Right hindlimb (tissue), 1 donor: ENCODE measurements at regions not wholly inside any gene's neighbourhood (a gene's known extent, or its start where the extent isn't known, plus 50 kb on each side); places are given as distances from the start of the nearest gene placed in this dataset.
"Not testable (repeated sequence)": the region's sequence is repeated elsewhere in the genome, so short reads cannot be mapped to it uniquely, and the experiment has no call there.

ENCODE experiments used
- DNase-seq: peaks from one replicate; pipeline ENCODE4 v3.0.0-alpha.2; 2018

DNA sequence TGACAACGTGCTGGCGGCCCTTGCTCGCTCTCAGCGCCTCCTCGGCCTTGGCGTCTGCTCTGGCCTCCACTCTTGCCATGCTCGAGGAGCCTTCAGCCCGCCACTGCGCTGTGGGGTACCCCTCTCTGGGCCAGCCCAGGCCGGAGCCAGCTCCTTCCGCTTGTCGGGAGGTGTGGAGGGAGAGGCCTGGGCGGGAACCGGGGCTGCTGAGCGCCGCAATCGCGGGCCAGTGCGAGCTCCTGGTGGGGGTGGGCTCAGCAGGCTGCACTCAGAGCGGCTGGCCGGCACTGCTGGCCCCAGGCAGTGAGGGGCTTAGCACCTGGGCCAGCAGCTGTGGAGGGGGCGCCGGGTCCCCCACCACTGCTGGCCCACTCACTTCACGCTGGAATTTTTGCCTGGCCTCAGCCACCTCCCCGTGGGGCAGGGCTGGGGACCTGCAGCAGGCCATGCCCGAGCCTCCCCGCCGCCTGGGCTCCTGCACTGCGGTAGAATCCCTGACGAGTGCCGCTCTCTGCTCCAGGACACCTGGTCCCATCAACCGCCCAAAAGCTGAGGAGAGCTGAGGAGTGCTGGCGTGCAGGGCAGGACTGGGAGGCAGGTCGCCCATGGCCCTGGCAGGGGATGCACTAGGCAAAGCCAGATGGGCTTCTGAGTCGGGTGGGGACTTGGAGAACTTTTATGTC, 372.2 kb upstream of the NRG3 start:
- no peak for DNase-seq

DNA sequence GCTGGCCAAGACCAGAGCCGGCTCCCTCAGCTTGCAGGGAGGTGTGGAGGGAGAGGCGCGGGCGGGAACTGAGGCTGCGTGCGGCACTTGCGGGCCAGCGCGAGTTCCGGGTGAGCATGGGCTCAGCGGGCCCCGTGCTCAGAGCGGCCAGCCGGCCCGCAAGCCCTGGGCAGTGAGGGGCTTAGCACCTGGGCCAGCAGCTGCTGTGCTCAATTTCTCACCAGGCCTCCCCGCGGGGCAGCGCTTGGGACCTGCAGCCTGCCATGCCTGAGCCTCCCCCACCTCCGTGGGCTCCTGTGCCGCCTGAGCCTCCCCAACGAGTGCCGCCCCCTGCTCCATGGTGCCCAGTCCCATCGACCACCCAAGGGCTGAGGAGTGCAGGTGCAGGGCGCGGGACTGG, 369.2 kb upstream of the NRG3 start:
- not testable (repeated sequence) for DNase-seq

DNA sequence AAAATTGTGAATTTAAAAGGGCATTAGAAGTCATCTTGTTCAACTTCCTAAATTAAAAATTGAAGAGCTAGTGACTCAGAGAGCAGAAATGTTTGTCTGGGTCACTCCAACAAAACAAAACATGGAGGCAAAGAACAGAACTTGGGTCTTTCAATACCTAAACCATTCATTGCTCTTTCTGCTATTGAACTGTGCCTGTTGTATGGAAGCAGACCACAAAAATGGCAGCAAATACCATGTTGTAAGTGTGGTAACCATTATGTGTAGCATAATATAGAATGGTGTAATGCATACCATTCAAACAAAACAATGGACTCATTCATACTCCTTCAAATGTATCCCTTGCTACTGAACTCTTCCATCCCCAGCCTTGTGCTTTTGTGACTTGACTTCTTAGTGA, 360.2 kb upstream of the NRG3 start:
- DNase-seq = no peak

DNA sequence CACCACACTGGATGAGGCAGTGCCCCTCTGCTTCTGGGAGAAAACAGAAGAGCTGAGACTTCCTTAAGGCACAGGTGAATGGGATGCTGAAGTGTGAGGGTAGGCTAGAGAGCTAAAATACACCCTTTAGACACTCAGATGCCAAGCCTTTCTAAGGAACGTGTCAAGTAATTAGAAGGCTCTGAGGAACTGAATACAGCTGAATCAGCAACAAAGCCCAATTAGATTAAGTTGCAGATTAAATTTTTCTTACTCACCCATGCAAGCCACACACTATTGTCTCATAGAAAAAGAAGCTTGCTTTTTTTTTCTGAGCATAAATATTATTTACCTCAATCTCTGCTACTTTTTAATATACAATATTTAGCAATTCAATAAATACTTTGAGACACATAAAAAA, 354.3 kb upstream of the NRG3 start:
- DNase-seq = no peak

DNA sequence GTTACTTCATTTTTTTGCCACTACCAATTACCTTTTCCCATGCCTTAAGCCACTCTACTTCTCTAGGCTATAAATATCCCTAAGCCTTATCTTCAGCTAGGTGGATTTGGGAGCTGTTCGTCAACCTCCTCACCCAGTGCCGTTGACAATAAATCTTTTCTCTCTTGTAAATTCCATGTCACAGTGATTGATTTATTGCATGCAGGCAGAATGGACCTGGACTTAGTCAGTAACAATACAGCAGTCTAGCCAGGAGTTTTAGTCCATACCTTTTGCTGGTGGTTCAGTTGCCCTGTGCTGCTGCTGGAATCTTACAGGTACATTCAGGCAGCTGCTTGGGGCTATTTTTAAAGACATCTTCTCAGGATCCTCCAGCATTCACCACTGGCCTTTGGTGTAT, 350.5 kb upstream of the NRG3 start:
- DNase-seq = no peak

DNA sequence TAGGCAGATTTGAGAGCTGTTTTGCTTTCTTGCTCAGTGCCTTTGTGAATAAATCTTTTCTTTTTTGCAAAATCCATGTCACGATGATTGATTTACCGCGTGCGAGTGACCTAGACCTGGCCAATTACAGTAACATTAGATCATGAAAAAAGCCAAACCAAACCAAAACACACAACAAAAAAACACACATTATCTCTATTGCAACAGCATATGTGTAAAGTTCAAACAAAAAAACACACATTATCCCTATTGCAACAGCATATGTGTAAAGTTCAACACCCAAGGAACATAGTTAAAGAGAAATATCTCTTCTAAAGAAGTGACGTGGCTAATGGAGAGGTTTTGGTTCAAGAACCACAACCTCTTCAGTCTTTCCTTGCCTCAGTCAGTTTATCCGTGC, 342.6 kb upstream of the NRG3 start:
- no peak for DNase-seq

DNA sequence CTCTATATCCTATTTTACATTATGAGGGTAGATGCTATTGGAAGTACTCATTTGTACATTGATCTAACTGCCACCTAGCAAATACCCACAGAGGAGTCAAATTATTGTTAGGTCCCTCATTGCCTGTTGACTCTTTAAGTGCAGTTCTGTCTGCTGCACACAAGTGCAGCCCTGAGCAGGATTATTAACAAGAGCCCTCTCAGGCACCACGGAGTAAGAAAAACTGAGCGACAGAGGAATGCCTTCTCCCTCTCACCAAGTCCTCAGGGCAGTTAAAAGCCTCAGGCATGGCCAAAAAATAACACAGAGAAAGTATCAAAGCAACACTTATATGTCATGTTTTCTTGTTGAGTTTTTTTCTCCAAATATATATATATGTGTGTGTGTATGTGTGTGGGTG, 340.0 kb upstream of the NRG3 start:
- no peak for DNase-seq

DNA sequence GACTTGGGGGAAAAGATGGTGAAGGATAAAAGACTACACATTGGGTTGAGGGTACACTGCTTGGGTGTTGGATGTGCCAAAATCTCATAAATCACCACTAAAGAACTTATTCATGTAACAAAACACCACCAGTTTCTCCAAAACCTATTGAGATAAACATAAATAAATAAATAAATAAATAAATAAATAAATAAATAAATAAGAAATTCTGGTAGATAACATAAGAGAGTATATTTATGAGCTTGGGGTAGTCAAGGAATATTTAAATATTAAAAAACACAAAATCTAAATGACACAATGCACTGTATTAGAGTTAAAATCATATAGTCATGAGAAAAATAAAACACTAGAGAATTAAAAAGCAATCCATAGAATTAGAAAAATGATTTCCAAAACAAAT, 333.5 kb upstream of the NRG3 start:
- no peak for DNase-seq

DNA sequence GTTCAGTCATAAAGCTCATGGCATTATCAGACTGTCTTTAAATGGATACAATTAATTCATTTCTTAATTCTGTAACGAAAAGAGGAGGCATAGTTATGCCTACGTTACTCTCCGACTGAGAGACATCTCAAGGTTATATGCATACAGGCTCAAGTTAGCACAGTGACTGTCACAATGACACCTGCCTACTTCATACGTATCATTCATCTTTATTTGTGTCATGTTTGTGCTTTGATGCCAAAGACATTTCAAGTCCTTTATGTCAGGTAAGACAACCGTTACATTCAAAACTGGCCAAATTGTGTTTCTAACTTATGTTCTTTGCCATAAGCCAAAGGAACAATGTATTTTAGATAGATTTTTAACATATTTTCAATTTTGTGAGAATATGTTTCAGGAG, 328.8 kb upstream of the NRG3 start:
- DNase-seq = no peak

DNA sequence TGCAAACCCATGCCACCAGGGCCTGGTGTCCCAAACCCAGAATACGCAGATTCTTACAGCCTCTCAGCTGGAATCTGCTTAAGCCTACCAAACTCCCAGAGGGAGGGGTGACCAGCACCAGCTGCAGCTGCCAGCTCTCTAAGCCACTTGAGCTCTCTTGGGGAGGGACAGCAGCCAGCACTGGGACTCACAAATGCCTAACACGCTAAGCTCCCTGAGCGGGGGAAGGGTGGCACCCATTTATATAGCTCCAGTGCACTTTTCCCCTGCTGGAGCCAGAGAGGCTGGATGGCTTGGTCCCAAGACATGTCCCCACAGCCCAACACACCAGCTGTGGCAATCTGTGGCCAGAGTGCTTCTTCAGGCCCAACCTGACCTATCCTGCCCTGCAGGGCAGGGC, 326.8 kb upstream of the NRG3 start:
- no peak for DNase-seq

DNA sequence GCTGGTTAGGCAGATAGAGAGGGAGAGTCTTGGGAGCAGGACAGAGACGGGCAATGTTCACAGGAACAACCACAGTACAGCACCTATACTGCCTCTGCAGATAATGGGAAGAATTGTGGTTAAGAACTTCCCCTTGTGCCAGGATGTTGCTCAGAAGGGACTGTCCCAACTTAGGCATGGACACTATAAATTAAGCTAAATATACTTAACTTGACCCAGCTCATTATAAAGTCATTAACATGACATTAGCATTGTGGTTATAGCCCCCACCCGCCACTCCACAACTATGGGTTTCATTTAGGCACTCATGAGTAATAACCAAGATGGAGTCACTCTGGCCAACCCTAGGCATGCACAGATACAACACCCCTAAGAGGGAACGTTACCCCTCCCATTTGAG, 310.9 kb upstream of the NRG3 start:
- no peak for DNase-seq

DNA sequence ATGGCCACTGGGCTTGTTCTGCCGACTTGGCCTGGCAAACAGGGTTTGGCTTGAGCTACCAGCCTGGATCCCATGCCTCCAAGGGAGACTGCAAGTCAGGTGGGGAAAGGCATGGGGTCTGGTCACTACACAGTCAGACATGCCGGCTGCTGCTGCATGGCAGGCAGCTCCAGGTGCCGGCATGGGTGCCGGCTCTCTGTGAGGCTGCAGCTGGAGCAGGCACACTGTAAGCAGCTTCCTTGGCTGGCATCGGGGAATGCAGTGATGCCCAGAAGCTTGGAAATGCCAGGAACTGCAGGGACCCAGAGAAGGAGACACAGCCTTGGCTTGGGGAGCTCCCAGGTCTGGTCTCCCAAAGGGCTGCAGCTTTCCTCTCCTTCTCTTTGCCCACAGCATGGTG, 305.5 kb upstream of the NRG3 start:
- DNase-seq = no peak

DNA sequence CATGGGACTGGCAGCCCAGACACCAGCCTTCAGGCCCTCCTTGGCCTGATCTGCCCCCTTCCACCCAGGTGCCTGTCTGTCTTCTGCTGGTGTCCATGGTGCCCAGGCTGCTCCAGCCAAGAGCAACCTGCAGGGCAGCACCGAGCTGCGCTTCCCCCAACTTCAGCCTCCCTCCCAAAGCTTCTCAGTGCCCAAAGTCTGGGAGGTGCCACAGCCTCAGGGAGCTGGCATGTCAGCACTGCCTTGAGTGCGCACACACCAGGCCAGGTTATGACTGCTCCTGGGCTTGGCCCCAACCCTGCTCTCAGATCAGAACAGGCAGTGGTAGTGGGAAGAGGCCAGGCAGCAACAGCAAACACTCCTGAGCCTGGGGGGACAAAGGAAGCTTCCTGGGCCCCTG, 304.6 kb upstream of the NRG3 start:
- no peak for DNase-seq

DNA sequence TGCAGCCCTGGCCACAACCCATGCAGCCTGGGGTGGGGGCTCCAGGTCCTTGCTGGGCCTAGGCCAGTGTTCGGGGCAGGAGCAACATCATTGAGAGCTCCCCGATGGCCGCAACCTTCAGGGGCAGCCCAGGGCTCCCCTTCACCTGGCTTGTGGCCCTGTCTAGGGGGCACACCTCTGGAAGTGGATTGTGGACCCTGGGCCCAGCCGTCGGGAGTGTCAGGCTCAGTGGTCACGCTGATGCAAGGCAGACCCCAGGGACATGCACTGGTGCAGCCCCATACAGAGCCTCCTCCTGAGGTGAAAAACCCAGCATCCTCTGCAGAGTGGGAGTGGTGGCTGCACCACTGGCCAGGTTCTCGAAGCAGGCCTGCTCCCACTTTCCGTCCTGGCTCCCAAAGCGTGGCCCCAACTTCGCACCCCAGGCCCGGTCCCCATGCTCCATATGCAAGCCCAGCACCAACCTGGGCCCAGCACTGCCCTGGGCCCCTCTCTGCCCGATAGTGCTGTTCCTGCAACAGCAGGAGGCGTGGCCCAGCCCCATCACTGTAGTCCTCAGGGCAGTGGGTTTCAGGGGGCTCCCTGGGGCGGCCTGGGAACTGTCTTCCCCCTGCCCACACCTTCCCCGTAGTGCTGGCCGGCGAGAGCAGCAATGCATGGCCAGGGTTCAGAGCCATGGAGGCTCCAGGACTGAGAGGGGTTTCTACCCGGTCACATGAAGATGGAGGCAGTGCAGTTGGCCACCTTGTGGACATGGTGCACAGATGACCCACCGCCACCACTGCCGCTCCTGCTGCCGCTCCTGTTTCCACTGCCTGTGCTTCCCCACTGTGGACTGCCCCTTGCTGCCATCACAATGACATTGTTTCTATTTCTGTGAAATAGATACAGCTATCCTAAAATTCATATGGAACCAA, 303.9 kb upstream of the NRG3 start:
- no peak for DNase-seq

DNA sequence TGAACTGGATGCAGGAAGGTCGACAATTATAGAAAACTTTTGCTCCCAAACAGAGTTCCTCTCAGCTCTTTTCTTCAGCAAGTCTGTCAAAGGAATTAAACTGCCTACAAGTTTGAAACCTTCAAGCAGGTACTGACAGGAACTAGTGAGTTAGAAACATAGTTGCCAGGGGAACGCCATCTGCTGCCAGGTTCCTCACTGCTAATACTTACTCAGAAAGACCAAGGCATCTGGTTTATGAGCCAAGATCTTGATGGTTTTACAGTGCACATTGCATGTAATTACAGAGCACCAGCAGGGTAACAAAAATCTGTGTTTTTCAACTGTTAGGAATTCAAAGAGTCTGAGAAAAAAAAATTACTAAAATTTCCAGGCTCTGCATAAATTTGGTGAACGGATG, 300.0 kb upstream of the NRG3 start:
- no peak for DNase-seq

DNA sequence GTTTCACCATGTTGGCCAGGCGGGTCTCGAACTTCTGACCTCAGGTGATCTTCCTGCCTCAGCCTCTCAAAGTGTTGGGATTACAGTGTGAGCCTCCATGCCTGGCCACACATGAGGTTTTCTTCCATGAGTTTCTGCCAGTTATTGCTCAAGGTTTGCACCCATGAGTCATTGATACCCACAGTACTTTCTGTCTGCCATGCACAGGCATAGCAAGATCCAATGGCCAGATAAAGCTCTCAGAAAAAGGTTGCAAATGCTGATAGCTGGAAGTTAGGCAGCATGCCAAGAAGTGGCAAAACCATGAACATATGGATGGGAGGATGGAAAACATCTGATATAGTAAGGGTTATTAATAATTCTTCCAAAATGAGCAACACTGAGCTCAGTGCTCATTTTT, 298.7 kb upstream of the NRG3 start:
- no peak for DNase-seq

DNA sequence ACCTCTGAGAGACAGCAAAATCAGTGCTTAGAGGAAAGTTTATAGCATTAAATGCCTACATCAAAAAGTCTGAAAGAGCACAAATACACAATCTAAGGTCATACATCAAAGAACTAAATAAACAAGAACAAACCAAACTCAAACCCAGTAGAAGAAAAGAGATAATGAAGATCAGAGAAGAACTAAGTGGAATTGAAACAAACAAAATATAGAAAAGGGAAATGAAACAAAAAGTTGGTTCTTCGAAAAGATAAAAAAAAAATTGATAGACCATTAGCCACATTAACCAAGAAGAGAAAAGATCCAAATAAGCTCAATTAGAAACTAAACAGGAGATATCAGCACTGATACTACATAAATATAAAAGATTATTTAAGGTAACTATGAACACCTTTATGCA, 280.0 kb upstream of the NRG3 start:
- DNase-seq = no peak

DNA sequence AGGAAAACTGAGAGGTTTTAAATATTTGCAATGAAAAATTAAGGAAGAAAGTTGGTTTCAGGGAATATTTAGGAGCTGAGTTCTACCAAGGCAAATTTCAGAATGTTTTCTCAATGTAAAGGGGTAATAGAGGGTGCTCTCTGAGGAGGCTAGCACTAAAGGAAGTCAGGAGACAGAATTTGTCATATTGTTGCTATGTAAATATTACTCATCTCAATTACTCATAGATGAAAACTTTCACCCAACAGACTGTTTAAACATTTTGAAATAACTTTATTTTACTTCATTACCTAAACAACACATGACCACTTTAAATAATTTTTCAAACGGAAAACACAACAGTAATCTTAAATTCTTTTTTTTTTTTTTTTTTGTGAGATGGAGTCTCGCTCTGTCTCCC, 274.8 kb upstream of the NRG3 start:
- DNase-seq = no peak

DNA sequence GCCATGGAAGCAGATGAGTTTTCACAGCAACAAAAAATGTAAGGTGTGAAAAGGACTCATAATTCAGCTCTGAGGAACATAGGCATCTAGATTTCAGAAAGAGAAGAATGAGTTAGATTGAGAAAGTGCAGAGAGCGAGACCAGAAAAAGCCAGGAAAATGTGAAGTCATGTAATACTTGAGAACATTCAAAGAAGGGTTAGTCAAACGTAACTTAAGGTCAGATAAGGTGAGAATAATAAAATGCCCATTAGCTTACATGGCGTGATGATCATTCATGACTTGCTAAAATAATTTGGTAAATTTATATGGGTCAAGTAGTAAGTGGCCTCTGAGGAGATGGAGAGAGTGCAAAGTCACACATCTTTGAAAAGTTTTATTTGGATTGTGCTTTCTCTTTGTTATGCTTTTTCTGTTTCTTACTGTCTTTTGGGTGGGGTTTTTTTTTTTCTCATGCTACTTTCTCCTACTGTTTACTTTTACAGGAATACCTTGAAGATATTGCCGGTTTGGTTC, 271.8 kb upstream of the NRG3 start:
- DNase-seq = no peak

DNA sequence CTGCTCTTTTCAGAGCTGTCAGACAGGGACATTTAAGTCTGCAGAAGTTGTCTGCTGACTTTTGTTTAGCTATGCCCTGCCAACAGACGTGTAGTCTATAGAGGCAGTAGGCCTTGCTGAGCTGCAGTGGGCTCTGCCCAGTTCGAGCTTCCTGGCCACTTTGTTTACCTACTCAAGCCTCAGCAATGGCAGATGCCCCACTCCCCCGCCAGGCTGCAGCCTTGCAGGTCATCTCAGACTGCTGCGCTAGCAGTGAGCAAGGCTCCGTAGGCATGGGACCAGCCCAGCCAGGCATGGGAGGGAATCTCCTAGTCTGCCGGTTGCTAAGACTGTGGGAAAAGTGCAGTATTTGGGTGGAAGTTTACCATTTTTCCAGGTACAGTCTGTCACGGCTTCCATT, 230.5 kb upstream of the NRG3 start:
- DNase-seq = not testable (repeated sequence)

DNA sequence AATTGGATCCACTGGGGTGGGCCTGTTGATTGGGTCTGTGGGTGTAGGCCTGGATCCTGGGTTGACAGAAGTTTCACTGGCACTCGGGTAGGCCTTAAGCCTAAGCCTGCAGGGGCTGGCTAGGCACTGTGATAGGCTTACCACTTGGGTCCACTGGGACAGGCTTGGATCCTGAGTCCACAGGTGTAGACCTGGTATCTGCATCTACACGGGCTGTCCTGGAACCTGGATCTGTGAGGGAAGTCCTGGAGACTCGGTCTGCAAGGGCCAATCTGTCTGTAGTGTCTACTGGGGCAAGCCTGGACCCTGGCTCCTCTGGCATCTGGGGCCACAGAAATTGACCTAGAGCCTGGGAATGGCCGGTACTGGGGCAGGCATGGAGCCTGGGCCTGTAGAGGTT, 219.0 kb upstream of the NRG3 start:
- no peak for DNase-seq

DNA sequence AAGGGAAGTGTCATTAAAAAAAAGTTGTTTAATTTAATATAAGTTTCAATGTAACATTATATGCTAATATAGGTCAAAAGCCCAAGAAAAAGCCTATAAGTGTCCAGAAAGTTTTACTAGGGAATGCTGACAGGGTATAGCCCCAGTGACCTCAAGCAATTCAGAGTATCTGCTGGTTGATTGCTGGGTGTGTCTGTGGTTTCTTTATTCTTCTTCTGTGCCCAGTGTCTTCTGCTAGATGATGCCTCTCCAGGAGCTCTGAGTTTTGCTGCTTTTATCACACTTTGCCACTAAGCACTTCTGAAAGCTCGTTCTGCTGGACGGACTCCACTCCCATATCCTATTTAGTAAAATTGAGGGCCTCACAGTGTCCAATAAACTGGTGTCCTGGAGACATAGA, 212.2 kb upstream of the NRG3 start:
- DNase-seq = no peak

DNA sequence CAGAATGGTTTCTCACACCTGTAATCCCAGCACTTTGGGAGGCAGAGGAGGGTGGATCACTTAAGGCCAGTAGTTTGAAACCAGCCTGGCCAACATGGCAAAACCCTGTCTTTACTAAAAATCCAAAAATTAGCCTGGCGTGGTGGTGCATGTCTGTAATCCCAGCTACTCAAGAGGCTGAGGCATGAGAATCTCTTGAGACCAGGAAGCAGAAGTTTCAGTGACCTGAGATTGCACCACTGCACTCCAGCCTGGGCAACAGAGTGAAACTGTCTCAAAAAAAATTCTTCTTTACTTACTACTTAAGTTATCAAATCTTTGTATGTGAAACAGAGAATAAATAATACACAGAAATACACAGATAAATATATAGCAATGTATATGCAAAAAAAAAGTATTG, 210.2 kb upstream of the NRG3 start:
- DNase-seq = not testable (repeated sequence)

DNA sequence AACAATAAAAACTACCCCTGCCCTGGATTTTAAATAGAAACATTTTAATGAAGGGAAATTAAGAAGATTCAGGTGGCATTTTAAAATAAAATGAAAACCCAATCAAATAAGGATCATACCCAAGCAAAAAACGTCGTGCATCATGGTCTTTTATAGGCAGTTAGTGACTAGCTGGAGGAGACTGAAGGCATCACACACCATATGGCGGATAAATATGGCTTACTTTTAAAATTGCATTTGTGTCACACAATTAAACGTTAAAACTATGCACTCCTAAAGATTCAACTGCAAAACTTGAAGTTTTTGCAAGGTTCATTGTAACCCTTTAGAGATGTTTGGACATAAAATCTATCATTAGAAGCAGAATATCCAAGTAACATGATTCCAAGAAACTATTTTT, 200.1 kb upstream of the NRG3 start:
- no peak for DNase-seq
